ENCODE measurements at regions not wholly inside any gene's neighbourhood (a gene's known extent, or its start where the extent isn't known, plus 50 kb on each side); places are given as distances from the start of the nearest gene placed in this dataset.
"Not testable (repeated sequence)": the region's sequence is repeated elsewhere in the genome, so short reads cannot be mapped to it uniquely, and the experiment has no call there.

DNA sequence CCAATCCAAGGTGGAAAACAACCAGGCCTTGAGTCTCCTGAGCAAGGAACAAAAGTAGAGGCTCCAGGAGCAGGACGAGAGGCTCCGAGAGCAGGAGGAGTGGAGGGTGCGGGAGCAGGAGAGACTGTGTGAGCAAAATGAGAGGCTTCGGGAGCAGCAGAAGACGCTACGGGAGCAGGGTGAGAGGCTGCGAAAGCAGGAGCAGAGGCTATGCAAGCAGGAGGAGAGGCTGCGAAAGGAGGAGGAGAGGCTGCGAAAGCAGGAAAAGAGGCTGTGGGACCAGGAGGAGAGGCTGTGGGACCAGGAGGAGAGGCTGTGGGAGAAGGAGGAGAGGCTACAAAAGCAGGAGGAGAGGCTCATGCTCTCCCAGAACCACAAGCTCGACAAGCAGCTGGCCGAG, 60.3 kb upstream of the UBE2Q2 start:
- Mint-ChIP-seq H3K9me3 (no peaks in the 10 kb centered on the region), H3K4me1 (ENCODE audit: unreplicated experiment) (peaks cover 5% of the 10 kb centered on the region), H3K27ac (no peak overlapping the region), H3K27me3 (peaks cover 50% of the 10 kb centered on the region), H3K36me3 (no peaks in the 10 kb centered on the region), H3K4me3 (no peak overlapping the region)
- peak; percentile 58 for DNase-seq (ENCODE audit: extremely low spot score, unreplicated experiment)
- TF ChIP-seq, protein P1, sequence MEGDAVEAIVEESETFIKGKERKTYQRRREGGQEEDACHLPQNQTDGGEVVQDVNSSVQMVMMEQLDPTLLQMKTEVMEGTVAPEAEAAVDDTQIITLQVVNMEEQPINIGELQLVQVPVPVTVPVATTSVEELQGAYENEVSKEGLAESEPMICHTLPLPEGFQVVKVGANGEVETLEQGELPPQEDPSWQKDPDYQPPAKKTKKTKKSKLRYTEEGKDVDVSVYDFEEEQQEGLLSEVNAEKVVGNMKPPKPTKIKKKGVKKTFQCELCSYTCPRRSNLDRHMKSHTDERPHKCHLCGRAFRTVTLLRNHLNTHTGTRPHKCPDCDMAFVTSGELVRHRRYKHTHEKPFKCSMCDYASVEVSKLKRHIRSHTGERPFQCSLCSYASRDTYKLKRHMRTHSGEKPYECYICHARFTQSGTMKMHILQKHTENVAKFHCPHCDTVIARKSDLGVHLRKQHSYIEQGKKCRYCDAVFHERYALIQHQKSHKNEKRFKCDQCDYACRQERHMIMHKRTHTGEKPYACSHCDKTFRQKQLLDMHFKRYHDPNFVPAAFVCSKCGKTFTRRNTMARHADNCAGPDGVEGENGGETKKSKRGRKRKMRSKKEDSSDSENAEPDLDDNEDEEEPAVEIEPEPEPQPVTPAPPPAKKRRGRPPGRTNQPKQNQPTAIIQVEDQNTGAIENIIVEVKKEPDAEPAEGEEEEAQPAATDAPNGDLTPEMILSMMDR (conservative IDR thresholded peaks at IDR 0.05): no peak

DNA sequence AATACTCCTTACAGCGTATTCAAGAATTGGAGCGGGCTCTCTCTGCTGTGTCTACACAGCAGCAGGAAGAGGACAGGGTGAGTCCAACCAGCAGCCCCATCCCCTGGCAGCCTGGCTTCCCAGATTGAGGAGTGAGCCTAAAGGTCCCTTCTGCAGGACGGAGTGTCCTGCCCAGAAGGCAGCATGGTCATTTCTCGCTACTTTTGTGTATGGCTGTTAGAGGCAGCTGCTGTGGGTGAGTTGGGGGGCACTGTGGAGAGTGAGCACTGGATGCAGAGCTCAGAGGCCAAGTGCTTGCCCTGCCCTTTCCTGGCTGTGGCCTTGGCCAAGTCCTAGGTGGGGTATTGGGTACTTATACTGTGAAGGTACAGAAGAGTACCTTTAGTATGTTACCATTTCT, 62.3 kb upstream of the UBE2Q2 start:
- H3K4me1 Mint-ChIP-seq (ENCODE audit: unreplicated experiment): peaks cover 16% of the 10 kb centered on the region
- peaks cover 36% of the 10 kb centered on the region for H3K27me3 Mint-ChIP-seq
- H3K27ac Mint-ChIP-seq, H3K9me3 Mint-ChIP-seq, H3K36me3 Mint-ChIP-seq, H3K4me3 Mint-ChIP-seq: not testable (repeated sequence)
- DNase-seq (ENCODE audit: extremely low spot score, unreplicated experiment): peak; percentile 52

DNA sequence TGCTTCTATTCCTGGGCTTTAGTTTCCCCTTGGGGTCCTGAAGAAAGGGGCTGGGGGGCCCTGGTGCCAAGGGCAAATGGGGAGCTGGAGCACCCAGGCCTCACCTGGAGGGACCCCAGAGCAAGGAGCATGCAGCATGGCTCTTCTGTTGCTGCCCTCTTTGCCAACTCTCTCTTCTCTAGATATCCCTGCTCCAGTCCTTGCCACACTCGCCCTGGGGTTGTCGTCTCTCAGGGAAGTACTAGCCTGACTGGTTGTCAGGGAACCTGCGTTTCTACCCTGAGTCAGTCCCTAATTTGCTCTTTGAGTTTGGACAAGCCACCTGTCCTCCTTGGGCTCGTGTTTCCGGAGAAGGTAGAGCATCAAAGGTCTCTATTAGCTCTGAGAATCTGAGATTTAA, 63.7 kb upstream of the UBE2Q2 start:
- peak; percentile 36 for DNase-seq (ENCODE audit: extremely low spot score, unreplicated experiment)
- TF ChIP-seq, protein P1 (conservative IDR thresholded peaks at IDR 0.05): no peak
- Mint-ChIP-seq H3K9me3 (no peaks in the 10 kb centered on the region), H3K4me1 (ENCODE audit: unreplicated experiment) (peaks cover 19% of the 10 kb centered on the region), H3K27me3 (peaks cover 32% of the 10 kb centered on the region), H3K36me3 (no peaks in the 10 kb centered on the region), H3K27ac (peak overlapping the region; percentile 24), H3K4me3 (no peak overlapping the region)

DNA sequence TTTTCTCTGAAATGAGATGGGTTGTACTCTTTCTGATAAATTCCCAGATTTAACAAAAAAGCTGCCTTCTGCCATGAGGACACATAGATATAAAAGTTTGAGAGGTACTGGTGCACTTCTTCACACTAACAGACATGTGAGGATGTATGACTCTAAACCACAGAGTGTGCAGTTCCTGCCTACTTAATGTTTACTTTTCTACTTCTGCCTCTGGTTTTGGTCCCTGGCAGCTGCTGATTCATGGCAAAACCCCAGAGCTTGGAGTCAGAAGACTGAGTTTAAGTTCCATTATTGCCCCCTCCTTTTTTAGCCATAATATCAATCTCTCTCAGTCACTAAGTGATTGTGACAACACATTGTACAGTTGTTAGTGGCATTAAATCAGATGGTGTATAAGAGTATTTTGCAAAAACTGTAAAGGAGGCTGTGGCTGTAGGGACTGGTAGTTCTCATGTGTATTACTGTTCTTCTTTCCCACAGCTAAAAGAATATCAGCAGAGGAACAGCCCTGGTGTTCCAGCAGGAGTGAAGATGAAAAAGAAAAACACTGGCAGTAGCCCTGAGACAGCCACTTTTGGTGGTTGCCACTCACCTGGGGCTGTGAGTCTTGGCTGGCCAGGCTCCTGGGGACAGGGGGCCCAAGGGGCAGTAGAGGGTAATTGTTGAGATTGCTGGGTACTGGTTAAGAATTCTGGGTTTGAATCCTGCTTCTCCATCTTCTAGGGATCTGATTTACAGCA, 64.4 kb upstream of the CSPG4 start:
- peaks cover 19% of the 10 kb centered on the region for H3K27me3 Mint-ChIP-seq
- not testable (repeated sequence) for H3K9me3 Mint-ChIP-seq, H3K36me3 Mint-ChIP-seq, H3K27ac Mint-ChIP-seq, H3K4me3 Mint-ChIP-seq
- peaks cover 19% of the 10 kb centered on the region for H3K4me1 Mint-ChIP-seq (ENCODE audit: unreplicated experiment)
- DNase-seq (ENCODE audit: extremely low spot score, unreplicated experiment): peak; percentile 27

DNA sequence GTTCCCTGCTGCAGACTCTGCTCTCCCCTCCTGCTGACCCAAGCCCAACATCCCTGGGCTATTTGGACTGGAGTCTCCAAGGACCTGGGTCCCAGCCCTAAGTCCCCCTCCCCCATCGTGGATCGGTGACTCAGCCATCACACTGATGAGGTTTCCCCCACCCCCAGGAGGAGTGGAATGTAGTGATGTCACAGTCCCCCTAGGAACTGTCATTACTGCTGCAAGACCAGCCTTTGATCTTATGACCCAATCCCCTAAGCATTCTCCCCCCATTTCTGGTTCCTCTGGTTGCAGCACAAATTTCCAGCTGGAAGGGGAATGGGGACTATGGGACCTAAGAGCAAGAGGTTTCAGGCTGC, 63.4 kb upstream of the CSPG4 start:
- Mint-ChIP-seq H3K27me3 (peaks cover 12% of the 10 kb centered on the region), H3K4me3 (no peak overlapping the region), H3K27ac (no peak overlapping the region), H3K4me1 (ENCODE audit: unreplicated experiment) (peaks cover 26% of the 10 kb centered on the region), H3K36me3 (no peaks in the 10 kb centered on the region), H3K9me3 (no peaks in the 10 kb centered on the region)
- TF ChIP-seq, protein P1 (conservative IDR thresholded peaks at IDR 0.05): no peak
- DNase-seq (ENCODE audit: extremely low spot score, unreplicated experiment): no peak

DNA sequence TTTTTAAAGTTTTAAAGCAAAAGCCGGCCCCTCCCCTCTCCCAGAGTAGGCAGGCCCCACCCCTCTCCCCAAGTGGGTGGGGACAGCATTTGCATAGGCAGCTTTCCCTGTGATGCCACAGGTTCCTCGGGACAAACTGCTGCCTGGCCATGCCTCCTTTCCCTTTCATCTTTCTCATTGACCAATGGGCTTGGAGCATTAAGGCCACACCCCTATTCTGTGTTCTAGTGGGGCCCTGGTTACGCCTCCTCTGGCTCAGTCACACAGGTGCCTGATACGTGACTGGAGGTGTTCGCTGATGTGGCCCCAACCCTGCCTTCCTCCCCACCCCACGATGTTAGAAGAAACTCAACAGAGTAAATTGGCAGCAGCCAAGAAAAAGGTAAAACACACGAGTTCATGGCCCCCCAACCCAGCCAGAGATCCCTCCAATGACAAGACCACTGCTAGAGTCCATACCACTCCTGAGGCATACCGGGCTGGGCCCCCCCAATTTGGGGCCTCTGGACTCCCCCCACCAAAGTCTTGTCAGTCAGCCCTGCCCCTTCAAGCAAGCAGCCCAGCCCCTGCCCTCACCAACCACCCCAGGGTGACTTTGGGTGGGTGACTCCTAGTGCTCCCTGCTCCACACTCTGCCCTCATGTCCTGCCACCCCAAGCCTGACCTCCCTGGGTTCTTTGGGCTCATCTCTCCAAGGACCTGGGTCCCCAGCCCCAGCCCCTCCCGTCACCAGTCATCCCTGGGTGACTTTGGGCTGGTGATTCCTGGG, 62.8 kb upstream of the CSPG4 start:
- DNase-seq (ENCODE audit: extremely low spot score, unreplicated experiment): peak; percentile 66
- Mint-ChIP-seq H3K4me1 (ENCODE audit: unreplicated experiment) (peaks cover 26% of the 10 kb centered on the region), H3K4me3 (no peak overlapping the region), H3K9me3 (no peaks in the 10 kb centered on the region), H3K36me3 (no peaks in the 10 kb centered on the region), H3K27ac (no peak overlapping the region), H3K27me3 (peaks cover 9% of the 10 kb centered on the region)
- TF ChIP-seq, protein P1 (conservative IDR thresholded peaks at IDR 0.05): no peak

DNA sequence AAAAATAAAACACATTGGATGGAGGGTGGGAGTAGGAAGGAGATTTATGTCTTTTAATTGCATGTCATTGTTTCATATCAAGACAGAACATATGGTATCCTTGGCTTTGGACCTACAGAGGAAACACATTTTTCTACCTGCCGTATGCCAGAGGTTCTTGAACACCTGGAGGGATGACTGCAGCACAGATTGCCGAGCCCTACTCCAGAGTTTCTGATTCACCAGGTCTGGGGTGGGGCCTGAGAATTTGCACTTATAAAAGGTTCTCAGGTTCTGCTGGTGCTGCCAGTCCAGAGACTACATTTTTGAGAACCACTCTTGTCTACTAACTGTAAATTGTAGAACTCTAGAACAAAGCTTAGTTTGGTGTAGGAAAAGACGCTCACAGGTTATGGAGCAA, 61.3 kb upstream of the CSPG4 start:
- H3K27me3 Mint-ChIP-seq; H3K36me3 Mint-ChIP-seq; H3K9me3 Mint-ChIP-seq; DNase-seq (ENCODE audit: extremely low spot score, unreplicated experiment); H3K27ac Mint-ChIP-seq; H3K4me3 Mint-ChIP-seq: not testable (repeated sequence)
- peaks cover 26% of the 10 kb centered on the region for H3K4me1 Mint-ChIP-seq (ENCODE audit: unreplicated experiment)

DNA sequence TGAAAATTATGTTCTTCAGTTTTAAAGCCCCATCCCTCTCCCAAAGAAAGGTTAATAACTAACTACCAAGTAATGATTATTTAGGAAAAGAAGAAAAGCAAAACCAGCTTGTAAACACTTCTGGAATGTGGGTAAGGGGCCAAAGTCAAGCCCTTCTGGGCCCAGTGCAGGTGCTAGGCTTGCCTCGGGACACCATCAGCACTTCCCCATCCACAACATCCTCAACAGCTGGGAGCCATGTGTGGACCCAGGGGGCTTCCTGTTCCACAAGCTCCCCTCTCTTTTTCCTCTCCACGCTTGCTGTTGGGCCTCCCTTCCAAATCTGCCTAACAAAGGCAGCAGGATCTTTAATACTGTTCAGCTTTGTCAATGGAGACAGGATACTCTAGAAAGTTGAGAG, 58.4 kb upstream of the CSPG4 start:
- not testable (repeated sequence) for H3K4me3 Mint-ChIP-seq, H3K27ac Mint-ChIP-seq, H3K9me3 Mint-ChIP-seq, H3K36me3 Mint-ChIP-seq, H3K27me3 Mint-ChIP-seq
- DNase-seq (ENCODE audit: extremely low spot score, unreplicated experiment): peak; percentile 32
- H3K4me1 Mint-ChIP-seq (ENCODE audit: unreplicated experiment): peaks cover 11% of the 10 kb centered on the region

Measured in type B pancreatic cell (in vitro differentiated cells).